HG03378 (cell line): ENCODE measurements at regions not wholly inside any gene's neighbourhood (a gene's known extent, or its start where the extent isn't known, plus 50 kb on each side); places are given as distances from the start of the nearest gene placed in this dataset.
"Not testable (repeated sequence)": the region's sequence is repeated elsewhere in the genome, so short reads cannot be mapped to it uniquely, and the experiment has no call there.

ENCODE experiments used
- ATAC-seq: cut with Tn5 transposase; IDR thresholded peaks from one replicate; pipeline ENCODE4 v1.9.1; 2021; ENCODE audit warnings: mild to moderate bottlenecking, moderate library complexity; ENCODE audit not compliant: unreplicated experiment

DNA sequence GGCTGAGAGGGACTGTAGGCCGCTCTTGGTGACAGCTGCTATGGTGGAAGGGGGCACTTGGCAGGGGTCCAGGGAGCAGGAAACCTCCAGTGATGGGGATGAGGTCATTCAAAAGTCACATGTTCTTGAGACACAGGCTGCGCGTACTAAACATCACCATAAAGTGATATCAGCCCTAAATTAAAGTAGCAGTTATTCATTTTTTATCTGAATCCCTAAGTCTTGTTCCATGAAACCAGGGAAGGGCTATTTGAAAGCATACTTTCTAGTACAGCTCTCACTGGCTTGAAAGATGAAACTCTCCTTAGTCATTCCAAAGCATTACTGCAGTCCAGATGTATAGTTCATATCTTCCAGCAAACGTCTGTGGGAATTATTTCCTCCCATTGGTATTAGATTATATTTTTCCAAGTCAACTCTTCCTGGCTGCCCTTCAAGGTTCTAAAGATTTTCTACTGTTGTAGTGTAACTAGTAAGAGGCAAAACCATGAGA is 373.1 kb downstream of the CD109 start:
- ATAC-seq, result no peak

- no peak for ATAC-seq
Measured at GRCh38 chr6:74066168-74066871, 370.3 kb downstream of the CD109 start.

DNA sequence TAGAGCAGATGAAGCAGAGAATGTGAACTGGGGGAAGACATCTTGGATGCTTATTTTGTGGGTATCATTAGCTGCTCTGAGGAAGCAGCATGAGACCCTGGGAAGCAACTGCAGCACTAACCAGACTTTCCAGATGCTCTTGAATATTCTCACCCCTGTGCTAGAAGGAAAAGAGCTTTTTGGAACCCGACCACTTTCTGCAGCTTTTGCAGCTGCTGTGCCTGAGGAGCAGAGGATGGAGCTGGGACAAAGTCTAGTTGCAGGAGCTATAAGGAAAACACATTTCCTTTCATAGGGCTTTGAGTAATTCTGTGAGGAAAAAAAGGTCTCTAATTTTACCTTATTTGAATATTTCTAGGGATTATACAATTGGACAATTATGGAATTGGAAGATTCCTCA is 369.7 kb downstream of the CD109 start:
- no peak for ATAC-seq

GRCh38 chr6:74063391-74063790 is 367.4 kb downstream of the CD109 start:
- no peak for ATAC-seq

DNA sequence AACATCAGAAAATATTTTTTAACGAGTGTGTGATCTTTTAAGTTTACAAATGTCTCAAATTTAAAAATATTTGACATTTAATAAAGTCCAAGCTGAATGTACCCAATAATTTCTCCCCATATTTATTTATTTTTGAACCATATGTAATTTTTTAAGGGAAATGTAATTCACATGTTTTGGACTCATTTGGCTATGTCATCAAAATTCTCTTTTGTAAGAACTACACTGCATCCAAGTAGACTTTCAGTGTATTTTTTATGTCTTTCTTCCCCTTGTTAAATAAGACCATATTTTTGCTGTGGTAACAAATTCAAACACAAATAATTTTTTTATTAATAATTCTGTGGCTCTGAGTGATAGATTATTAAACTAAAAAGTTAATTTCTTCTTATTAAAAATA is 365.2 kb downstream of the CD109 start:
- ATAC-seq, result no peak

DNA sequence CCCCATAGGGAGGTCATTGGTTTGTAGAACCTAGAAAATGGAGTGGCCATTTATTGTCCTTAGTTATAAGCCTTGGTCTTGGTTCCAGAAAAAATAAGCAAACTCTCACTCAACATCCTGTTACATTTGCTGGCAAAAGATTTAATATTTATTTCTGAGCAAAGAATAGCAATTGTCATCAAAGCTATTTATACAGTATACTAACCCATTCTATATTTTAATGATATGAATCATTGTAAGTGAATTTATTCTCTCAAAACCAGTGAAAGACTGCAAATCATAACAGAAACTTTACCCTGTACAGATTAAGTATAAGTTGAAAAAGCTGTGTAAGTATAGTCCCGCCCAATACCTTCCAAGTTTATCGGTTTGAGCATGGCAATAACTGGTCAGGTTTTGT is 364.4 kb downstream of the CD109 start:
- ATAC-seq, result no peak

DNA sequence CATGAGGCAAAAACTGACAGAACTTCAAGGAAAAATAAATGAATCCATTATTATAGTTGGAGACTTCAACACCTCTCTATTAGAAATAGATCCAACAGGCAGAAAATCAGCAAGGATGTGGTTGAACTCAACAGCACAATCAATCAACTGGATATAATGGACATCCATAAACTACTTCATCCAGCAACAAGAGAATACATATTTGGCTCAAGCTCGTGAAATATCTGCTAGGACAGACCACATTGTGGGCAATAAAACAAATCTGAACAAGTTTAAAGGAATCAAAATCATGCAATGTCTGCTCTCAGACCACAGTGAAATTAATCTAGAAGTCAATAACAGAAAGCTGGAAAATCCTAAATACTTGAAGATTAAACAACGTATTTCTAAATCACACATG is 362.6 kb downstream of the CD109 start:
- ATAC-seq, result no peak

GRCh38 chr6:74057326-74057725 is 361.3 kb downstream of the CD109 start:
- ATAC-seq, result no peak

DNA sequence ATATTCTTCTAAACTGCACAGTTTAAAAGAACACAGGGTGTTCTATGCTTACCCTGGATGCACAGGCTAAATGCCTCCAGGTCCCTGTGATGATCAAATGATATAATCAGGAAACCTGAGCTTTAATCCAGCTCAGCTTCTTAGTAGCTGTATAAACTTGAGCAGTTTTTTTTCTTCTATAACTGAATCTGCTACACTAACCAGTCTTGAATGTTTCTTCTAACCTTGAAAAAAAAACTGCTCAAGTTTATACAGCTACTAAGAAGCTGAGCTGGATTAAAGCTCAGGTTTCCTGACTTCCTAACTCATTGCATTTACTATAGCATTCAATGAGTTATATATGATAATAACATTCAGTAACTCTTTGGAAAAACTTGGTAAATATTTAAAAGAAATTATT is 358.2 kb downstream of the CD109 start:
- ATAC-seq, result no peak

- no peak for ATAC-seq
Measured at GRCh38 chr6:74050921-74051320, 354.9 kb downstream of the CD109 start.

GRCh38 chr6:74048387-74048786 is 352.4 kb downstream of the CD109 start:
- ATAC-seq, result no peak

GRCh38 chr6:74044417-74045096 is 348.6 kb downstream of the CD109 start:
- ATAC-seq, result no peak

DNA sequence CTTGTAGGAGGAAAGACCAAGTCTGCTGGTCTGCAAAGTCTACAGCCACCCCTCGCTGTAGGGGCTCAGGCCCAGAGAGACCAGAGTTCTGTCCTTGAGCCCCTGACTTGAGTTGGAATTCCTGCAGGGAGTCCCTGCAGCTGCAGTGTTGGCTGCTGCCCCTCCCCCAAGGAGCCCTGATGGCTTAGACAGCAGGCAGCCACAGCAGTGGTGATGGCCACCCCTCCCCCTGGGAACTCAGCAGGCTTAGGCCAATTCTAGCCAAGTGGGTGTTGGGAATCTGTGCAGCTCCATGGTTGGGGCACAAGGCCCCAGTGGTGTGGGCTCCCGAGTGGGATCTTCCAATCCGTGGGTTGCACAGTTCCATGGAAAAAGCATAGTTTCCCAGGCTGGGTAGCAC is 345.4 kb downstream of the CD109 start:
- no peak for ATAC-seq

- no peak for ATAC-seq
Measured at GRCh38 chr6:74018825-74019224, 322.8 kb downstream of the CD109 start.

- no peak for ATAC-seq
Measured at GRCh38 chr6:74015427-74015826, 319.4 kb downstream of the CD109 start.

- ATAC-seq, result no peak
Measured at GRCh38 chr6:74000666-74001490, 304.9 kb downstream of the CD109 start.

DNA sequence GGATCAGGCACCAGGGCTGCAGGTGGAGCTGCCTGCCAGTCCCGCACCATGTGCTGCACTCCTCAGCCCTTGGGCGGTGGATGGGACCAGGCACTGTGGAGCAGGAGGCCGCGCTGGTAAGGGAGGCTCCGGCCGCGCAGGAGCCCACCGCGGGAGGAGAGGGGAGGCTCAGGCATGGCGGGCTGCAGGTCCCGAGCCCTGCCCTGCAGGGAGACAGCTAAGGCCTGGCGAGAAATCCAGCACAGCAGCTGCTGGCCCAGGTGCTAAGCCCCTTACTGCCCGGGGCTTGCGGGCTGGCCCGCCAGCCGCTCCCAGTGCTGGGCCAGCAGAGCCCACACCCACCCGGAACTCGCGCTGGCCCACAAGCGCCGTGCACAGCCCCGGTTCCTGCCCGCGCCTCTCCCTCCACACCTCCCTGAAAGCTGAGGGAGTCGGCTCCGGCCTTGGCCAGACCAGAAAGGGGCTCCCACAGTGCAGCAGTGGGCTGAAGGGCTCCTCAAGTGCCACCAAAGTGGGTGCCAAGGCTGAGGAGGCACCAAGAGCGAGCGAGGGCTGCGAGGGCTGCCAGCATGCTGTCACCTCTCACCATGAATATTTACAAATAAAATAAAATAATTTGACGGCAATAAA is 294.7 kb downstream of the CD109 start:
- not testable (repeated sequence) for ATAC-seq

DNA sequence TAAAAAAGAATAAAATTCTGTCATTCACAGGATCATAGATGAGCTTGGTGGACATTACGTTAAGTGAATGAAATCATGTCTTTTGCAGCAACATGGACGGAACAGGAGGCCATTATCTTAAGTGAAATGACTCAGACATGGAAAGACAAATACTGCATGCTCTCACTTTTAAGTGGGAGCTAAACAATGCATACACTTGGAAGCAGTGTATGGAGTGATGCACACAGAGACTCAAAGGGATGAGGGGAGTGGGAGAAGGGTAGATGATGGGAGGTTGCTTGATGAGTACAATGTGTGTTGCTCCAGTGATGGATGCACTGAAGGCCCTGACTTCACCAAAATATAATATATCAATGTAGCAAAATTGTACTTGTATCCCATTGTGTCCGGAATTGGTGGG is 293.4 kb downstream of the CD109 start:
- ATAC-seq, result no peak

- ATAC-seq, result no peak
Measured at GRCh38 chr6:73985891-73986290, 289.9 kb downstream of the CD109 start.

DNA sequence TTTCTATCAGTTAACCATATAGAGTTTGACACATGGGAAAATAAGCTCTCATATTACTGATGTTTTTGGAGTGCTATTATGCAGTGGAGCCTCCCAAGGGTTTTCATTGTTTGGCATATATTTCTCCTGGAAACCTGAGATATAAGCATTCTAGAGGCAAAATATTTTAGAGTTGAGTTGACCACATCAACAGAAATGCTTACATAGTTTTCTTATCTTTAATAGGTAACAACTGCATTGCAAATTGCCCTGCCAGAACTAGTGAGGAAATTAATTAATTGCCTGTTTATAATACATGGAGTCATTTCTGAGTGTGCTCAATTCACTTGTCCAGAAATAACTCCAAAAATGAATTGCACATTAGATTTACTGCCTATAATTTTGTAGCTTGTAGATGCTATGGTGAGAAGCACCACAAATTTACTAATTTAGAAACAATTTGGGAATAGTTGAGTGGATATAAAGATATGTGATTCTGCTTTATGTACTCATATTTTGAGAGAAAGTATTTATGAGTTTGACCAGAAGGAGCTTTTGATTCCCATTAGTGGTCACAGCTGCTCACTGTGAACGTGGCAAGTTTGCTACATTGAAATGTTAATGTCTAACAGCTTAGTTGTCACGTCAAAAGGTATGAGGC is 288.7 kb downstream of the CD109 start:
- ATAC-seq, result no peak

- ATAC-seq, result no peak
Measured at GRCh38 chr6:73983367-73983766, 287.4 kb downstream of the CD109 start.
